ENCODE measurements at regions not wholly inside any gene's neighbourhood (a gene's known extent, or its start where the extent isn't known, plus 50 kb on each side); places are given as distances from the start of the nearest gene placed in this dataset.

DNA sequence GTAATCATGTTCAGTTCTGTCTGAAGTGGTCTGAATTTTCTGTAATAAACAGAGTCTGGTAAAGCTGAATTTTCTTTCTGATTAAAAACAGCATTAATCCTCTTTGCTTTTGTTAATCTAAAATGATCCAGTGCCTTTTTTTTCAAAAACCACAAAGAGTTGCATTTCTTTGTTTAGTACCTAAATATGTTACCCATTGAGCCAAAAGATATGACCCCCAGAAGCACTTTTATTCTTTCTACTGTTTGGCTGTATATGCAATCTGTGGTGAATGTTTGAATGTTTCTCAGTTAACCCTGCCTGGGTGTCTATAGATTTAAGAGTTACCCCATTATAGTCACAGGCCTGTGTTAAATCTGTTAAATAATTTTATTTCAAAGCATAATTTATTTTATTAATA is 394.8 kb downstream of the PTPRC start:
- no peak overlapping the region for H3K4me3 ChIP-seq (ENCODE audit: low read length)
- no peak for TF ChIP-seq ZNF274 (IDR thresholded peaks at IDR 0.05; ENCODE audit: low read depth, low read length)

DNA sequence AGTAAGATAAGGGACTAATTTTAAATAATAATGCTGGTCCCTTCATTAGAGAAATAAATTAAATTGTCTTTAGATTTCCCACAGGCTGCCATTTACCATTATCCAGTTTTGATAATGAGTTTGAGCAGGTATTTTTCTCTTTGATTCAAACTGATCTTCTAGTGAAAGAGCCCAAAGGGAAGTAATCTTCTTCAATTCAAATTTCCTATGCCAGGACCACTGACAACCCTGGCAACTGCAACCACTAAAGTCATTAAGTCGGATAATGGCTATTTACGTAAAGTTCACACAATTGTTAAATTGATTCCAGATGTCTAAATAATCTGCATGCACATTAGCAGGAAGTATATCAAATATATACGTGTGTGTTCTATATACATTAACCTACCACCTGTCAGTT is 399.3 kb downstream of the PTPRC start:
- H3K4me3 ChIP-seq (ENCODE audit: low read length), result no peak overlapping the region
- TF ChIP-seq ZNF274 (IDR thresholded peaks at IDR 0.05; ENCODE audit: low read depth, low read length), result no peak

DNA sequence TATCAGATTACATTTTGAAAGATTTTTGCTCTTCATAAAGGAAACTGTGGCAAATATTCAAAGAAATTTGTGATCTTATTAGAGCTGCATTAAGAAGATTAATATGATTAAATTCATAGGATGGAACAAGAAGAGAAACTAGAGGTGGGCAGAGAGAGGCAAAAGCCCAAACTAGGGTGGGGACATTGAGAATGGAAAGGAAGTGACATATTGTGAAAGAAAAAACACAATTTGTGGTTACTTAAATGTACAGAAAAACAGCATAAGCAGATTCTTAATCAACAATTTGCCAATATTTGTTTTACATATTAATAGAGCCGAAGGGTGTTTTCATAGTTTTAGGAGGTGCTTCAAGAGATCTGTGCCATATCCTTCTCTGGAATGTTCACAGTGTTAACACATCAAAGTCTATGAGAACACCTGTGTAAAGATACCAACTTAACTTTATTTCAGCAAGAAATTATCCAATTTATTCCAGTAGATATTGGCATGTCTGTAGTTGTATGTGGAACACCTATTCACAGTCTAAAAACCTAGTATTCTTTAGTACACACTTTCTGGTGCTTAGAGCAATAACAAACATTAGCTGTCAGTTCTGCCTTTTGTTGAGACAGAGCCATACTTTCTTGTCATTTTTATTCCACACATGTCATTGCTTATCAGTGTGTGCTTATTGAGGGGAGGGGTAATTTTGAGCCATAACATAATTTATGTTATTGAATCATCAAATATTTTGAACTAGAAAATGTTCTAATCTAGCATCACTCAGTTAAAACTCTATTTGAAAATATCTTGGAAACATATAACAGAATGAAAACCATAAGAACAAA is 401.5 kb downstream of the PTPRC start:
- no peak overlapping the region for H3K4me3 ChIP-seq (ENCODE audit: low read length)
- TF ChIP-seq ZNF274 (IDR thresholded peaks at IDR 0.05; ENCODE audit: low read depth, low read length), result no peak

DNA sequence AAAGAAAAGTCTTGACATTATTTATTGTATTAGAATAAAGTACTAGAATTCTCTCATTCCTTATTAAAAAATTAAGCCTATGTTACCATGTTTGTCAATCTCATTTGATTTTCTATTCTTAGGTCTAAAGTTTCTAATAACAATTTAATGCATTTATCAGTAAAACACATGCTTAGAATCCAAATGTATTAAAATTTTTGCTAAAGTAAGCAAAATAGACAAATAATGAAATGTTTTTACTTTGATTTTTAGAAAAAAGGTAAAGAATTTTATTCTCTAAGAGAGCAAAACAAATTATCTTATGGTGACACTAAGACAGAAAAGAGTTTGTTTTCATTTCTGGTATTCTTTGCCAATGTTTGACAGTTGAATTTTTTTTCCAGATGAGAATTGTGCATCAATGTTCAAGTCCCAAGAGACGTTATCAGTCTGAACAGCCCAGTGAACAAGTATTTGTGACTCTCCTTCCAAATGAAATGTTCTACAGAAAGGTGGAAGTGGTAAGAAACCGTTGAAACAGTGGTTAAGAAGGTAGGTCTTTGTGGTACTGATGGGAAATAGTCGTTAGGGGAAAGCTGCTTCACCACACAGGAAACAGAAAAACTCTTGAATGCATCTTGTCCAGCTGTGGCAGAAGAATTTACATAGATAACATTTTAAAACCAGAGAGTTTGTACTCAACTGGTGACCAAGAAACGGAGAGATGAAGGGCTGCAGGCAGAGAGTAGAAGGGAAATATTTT is 402.5 kb downstream of the PTPRC start:
- H3K4me3 ChIP-seq (ENCODE audit: low read length), result no peak overlapping the region
- TF ChIP-seq ZNF274 (IDR thresholded peaks at IDR 0.05; ENCODE audit: low read depth, low read length), result no peak

DNA sequence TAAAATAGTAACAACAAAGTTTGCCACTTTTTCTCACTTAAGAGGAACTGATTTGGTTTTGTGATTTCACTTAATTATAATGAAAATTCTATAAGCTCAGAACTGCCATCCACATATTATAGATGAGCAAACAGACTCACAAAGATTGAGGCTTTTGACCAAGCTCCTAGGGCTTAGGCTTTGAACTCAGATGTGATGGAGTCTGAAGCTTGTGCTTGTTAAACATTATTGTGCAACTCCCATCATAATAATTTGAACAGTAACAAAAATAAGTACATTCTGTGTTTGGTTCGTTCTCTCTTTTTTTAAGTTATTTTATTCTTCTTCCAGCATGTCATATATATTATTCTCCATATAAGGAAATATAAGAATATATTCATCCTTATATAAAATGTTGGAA is 403.4 kb downstream of the PTPRC start:
- H3K4me3 ChIP-seq (ENCODE audit: low read length), result no peak overlapping the region
- no peak for TF ChIP-seq ZNF274 (IDR thresholded peaks at IDR 0.05; ENCODE audit: low read depth, low read length)

DNA sequence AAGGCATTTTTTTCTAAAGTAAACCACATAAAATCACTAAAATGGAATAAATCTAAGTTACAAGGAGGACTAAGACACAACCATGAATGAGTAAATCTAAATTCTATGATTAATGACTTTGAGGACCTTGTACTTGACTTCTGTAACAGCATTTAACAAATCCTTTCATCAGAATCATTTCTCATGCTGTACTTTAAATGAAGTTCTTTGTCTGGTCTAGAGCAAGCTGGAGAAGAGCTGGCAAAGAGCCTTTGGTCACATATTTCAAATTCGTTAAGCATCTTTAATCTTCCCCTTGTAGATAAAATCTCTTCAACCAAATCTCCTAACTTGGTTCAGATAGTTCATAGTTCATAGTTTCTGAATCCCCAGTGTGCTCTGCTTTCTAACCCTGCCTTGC is 405.4 kb downstream of the PTPRC start:
- TF ChIP-seq ZNF274 (IDR thresholded peaks at IDR 0.05; ENCODE audit: low read depth, low read length), result no peak

DNA sequence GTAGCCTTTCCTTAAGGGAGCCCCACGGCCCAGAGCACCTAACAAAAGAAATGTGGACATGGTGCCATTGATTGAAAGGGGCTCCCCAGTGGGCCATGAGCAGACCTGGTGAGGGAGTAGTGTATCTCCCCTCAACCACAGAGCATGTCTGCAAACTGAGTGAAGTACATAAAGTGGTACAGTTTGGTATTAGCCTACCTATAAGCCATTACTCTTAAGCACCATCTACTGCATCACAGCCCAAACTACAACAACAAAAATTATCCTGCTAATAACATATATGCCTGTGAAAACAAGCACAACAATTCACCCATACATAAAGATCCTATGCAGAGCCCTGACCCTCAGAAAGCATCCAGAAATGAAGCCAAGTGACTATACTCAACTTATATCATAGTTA is 407.8 kb downstream of the PTPRC start:
- TF ChIP-seq ZNF274 (IDR thresholded peaks at IDR 0.05; ENCODE audit: low read depth, low read length), result no peak
- H3K4me3 ChIP-seq (ENCODE audit: low read length), result no peak overlapping the region

More for the DNA sequence above, 405.4 kb downstream of the PTPRC start:
- H3K4me3 ChIP-seq (ENCODE audit: low read length), result no peak overlapping the region

DNA sequence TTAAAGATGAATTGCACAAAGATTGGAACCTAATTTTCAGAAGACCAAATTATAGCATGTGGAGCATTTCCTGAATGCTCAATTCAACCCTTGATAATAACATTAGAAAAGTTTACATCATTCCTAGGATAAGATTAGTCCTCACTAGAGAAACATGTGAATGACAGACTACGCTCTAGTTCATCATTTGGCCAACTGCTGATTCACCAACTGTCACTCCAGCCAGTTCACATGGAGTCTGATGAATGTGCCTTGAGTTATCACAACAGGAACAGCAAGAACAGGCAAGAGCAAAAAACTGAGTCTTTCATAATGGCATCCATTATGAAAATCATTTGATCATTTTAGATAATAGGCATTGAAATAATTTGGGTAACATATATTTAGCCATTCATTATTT is 415.9 kb downstream of the PTPRC start:
- TF ChIP-seq ZNF274 (IDR thresholded peaks at IDR 0.05; ENCODE audit: low read depth, low read length), result no peak
- no peak overlapping the region for H3K4me3 ChIP-seq (ENCODE audit: low read length)

DNA sequence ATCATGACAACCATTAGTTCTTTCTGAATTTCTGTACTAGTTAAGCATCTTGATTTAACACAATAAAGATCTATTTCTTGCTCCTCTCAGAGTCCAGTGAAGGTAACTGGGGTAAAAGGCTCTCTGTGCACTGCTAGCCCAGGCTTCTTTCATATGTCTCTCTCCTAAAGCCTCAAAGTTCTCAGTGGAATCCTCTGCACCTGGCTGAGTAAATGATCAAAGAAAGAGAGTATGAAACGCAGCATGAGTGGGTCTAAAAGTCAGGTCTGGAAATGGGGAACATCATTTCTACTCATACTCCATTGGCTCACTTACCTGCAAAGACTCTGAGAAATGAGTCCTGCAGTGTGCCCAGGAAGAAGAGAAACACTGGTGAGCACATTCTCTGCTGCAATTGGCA is 418.5 kb downstream of the PTPRC start:
- TF ChIP-seq ZNF274 (IDR thresholded peaks at IDR 0.05; ENCODE audit: low read depth, low read length), result no peak
- no peak overlapping the region for H3K4me3 ChIP-seq (ENCODE audit: low read length)

DNA sequence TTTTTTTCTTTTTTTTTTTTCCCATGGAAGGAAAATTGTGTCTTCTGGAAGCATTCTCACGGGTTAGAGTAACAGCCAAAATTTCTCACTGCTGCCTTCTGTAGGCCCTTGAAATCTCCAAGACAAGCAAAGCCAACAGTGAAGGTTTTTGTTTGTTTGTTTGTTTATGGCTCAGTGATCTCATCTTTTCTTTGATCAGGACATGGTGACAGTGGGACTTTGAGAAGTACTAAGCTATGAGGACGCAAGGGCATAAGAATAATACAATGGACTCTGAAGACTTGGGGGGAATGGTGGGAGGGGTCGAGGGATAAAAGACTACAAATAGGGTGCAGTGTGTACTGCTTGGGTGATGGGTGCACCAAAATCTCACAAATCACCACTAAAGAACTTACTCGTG is 419.4 kb downstream of the PTPRC start:
- H3K4me3 ChIP-seq (ENCODE audit: low read length), result no peak overlapping the region
- no peak for TF ChIP-seq ZNF274 (IDR thresholded peaks at IDR 0.05; ENCODE audit: low read depth, low read length)

DNA sequence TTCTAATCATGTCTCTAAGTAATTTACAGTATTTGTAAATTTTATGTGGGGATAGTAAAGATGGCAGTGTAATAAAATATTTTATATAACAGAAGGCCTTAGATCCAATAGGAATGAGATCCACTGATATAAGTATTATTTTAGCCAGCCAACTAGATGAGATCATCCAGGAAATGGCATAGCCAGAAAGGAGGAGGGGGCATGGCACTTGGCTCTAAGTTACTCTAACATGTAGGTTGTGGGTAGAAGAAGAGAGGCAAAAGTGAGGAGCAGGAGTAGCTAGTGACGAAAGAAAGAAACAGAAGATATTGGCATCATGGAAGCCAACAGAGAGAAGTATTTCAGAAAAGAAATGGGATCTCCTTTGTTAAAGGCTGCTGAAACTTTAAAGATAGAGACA is 426.1 kb downstream of the PTPRC start:
- TF ChIP-seq ZNF274 (IDR thresholded peaks at IDR 0.05; ENCODE audit: low read depth, low read length), result no peak
- no peak overlapping the region for H3K4me3 ChIP-seq (ENCODE audit: low read length)

DNA sequence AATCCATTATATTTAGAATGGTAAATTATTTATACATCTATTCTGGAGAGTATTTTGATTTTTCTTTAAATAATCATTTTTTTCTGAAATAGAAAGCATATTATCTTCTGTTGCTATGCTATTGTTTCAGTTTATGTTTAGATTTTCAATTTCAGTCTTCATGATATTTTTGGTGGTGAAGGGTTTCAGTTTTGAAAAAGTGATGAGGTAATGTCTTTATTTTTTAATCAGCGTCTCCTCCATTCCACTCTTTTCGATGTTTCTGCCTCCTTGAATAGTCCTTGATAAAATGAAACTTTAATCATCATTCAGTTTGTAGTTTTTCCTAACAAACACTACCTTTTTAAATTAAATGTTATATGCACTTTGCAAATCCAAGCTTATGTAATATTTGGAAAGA is 428.6 kb downstream of the PTPRC start:
- no peak for TF ChIP-seq ZNF274 (IDR thresholded peaks at IDR 0.05; ENCODE audit: low read depth, low read length)
- no peak overlapping the region for H3K4me3 ChIP-seq (ENCODE audit: low read length)

DNA sequence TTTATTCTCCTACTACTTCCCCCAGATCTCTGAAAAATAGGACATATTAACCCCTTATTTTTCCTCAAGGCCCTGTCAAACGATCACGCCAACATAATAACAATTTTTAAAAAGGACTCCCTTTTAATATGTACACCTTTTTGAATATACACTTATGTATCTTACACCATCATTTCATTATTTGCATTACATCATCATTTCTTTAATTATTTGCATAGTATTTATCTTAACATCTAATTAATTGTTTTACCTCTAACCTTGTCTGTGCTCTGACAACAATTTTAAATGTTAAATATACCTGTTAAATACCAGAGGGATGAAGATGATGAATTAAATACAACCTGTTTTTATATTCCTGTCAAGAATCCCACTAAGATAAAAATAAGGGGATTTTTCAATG is 432.2 kb downstream of the PTPRC start:
- no peak for TF ChIP-seq ZNF274 (IDR thresholded peaks at IDR 0.05; ENCODE audit: low read depth, low read length)
- no peak overlapping the region for H3K4me3 ChIP-seq (ENCODE audit: low read length)

DNA sequence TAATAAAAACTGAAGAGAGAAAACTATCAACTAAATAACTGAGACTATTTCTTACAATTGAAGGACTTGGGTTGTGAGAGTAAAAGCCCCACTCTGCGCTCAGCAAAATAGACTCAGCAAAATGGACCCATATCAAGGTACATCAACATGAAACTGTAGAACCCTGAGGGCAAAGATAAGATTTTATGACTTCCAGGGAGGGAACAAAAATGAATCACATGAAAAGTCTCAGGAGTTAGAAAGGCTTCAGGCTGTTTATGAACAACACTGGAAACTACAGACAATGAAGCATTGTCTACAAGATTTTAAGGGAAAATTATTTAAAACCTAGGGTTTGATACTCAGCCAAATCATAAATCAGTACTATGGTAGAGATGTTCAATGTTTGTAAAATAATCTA is 434.3 kb downstream of the PTPRC start:
- no peak for TF ChIP-seq ZNF274 (IDR thresholded peaks at IDR 0.05; ENCODE audit: low read depth, low read length)
- no peak overlapping the region for H3K4me3 ChIP-seq (ENCODE audit: low read length)

DNA sequence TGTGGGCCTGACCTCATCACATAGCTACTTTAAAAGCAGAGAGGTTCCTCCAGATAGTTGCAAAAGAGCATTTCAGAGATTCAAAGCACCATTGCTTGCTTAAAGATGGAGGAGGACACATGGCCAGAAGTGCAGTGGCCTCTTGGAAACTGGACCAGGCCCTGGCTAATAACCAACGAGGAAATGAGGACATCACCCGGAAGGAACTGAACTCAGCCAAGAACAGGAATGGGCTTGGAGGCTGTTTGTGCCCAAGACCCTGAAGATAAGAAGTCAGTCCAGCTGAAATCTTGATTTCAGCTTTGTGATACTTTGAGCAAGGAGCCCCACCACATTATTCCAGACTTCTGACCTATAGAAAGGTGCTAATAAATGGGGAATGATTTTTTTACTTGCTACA is 437.0 kb downstream of the PTPRC start:
- H3K4me3 ChIP-seq (ENCODE audit: low read length), result no peak overlapping the region
- TF ChIP-seq ZNF274 (IDR thresholded peaks at IDR 0.05; ENCODE audit: low read depth, low read length), result no peak

Data from GM08714 (cell line).